AG09319 (cell line): ENCODE measurements at regions not wholly inside any gene's neighbourhood (a gene's known extent, or its start where the extent isn't known, plus 50 kb on each side); places are given as distances from the start of the nearest gene placed in this dataset.

Experiments
- DNase-seq: peaks from one replicate; pipeline ENCODE4 v3.0.0-alpha.2; 2010; ENCODE audit warnings: low read depth; ENCODE audit errors: extremely low read depth
- TF ChIP-seq, protein P1 (sequence below): IDR thresholded peaks from 2 replicates; pipeline ENCODE4 v1.5.1; 2011; ENCODE audit warnings: low read depth, mild to moderate bottlenecking, inconsistent platforms, low read length, moderate library complexity

DNA sequence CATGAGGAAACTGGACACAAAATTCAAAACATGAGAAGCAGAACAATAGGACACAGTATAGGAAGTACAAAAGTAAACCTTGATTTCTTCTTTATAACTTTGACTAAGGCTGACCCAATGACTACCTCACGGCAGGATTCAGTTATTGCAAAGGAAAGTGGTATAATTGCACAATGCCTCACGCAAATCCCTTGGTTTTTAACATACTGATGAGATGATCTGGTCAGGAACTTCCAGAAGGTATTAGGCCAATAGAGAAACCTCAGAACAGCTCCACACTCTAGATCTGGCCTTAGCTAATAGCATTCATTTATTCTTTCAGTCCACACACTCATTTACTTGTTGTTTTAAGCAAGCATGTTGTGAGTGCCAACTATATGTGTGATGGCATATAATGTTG, 1526.9 kb upstream of the ACVR2A start:
- TF ChIP-seq, protein P1, sequence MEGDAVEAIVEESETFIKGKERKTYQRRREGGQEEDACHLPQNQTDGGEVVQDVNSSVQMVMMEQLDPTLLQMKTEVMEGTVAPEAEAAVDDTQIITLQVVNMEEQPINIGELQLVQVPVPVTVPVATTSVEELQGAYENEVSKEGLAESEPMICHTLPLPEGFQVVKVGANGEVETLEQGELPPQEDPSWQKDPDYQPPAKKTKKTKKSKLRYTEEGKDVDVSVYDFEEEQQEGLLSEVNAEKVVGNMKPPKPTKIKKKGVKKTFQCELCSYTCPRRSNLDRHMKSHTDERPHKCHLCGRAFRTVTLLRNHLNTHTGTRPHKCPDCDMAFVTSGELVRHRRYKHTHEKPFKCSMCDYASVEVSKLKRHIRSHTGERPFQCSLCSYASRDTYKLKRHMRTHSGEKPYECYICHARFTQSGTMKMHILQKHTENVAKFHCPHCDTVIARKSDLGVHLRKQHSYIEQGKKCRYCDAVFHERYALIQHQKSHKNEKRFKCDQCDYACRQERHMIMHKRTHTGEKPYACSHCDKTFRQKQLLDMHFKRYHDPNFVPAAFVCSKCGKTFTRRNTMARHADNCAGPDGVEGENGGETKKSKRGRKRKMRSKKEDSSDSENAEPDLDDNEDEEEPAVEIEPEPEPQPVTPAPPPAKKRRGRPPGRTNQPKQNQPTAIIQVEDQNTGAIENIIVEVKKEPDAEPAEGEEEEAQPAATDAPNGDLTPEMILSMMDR, result no peak

DNA sequence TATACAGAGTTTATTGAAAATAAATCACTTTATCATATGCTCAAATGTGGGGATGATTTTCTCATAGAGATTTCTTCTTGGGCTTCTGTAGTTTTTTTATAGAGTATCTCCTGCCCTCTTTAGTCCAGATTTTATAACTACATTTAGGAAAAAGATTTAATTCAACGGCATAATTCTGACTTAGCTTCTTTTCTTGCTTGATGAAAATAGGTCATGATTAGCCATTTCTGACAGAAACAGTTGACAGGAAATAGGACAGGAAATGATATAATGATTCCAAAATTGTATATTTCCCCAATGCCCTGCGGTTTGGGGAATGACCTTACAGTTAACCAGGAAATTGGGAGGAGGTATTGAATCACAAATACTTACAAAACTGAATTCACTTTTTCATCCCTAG, 1531.9 kb upstream of the ACVR2A start:
- TF ChIP-seq, protein P1, result peak; percentile 21
- no peak for DNase-seq

More for the DNA sequence above, 1526.9 kb upstream of the ACVR2A start:
- DNase-seq, result no peak

DNA sequence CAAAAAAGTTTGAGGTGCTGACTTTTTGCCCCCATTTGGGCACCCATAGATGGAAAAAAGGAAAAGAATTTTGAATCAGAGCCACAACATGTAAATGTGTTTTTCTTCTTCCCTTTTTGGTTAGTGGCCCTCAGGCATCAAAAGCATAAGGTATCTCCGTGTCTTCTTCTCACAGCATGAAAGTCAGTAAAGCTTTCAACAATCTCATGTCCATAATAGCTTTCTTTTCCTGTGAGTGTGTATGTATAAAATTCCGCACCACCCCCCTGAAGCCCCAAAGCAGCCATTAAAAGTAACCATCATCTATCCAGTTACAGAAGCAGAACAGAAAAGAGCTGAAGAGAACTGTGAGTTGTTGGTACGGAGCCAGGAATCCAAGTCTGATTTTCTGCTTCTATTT, 1539.7 kb upstream of the ACVR2A start:
- TF ChIP-seq, protein P1, result no peak
- DNase-seq, result no peak

DNA sequence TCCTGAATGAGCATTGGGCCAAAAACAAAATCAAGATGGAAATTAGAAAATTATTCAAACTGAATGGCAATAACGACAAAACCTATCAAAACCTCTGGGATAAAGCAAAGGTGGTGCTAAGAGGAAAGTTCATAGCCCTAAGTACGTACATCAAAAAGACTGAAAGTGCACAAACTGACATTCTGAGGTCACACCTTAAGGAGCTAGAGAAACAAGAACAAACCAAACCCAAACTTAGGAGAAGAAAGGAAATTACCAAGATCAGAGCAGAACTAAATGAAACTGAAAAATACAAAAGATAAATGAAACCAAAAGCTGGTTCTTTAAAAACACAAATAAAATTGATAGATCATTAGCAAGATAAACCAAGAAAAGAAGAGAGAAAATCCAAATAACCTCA, 1543.5 kb upstream of the ACVR2A start:
- no peak for DNase-seq
- TF ChIP-seq, protein P1, result no peak

DNA sequence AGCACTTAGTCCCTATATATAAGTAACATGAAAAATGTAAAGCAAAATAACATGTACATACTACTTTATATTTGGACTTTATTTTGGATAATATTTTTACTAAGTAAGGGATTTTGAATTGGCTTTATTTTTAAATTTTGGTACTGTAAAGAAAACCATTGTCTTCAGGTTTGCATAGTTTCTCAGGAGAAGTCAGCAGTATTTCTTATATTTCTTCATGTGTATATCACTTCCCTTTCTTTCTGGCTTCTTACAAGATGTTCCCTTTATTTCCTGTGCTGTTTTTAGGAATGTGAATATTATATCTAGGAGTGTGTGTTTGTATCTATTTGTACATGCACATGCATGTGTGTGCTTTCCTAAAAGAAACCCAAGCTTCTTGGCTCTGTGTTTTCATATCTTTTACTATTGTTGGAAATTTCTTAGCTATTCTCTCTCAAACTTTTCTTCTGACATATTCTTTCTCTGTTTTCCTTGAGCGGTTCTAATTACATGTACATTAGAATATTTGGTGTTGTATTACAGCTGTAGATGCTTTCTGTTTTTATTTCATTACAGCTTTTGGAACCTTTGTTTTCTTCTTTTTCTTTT, 1549.7 kb upstream of the ACVR2A start:
- DNase-seq, result no peak
- TF ChIP-seq, protein P1, result no peak

DNA sequence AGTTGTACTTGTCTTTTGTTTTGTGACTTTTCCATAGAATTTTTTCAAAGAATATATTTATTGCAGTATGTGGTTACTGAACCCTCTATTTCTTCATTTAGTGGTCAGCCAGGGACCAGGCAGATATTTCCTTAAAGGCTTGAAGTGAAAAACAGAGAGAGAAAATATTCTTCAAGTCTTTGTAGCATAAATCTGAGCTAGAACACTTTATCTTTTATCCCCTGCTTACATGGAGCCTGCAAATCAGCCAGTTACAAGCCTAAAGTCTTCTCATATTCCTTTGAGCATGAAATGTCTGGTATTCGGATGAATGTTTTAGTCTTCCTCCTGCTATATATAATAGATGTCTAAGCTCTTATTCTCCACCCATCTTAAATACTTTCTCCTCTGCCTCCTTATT, 1557.5 kb upstream of the ACVR2A start:
- TF ChIP-seq, protein P1, result no peak
- no peak for DNase-seq

DNA sequence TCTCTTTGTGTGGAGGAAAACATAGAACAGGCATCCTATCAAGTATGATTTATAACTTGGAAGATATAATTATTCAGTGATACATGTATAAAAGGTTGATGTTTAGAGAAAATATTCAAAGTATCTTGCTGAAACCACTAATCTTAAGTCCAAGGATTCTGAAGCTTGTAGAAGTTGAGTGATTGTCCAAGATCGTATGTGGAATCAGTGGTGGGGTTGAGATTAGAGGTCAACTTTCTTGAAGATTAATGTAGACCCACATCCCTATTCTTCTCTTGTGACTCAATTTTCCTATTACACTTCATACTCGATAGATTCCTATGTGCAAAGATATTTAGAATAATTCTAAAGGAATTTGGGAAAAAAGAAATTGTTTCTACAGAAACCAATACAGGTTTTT, 1565.9 kb upstream of the ACVR2A start:
- TF ChIP-seq, protein P1, result no peak
- no peak for DNase-seq
